KOPT-K1 (cell line): ENCODE measurements at regions not wholly inside any gene's neighbourhood (a gene's known extent, or its start where the extent isn't known, plus 50 kb on each side); places are given as distances from the start of the nearest gene placed in this dataset.

Source experiments
- H3K27ac ChIP-seq: fragments of 200-600 bp; sonication (generic); 2 replicates; pipeline ENCODE4 v1.5.1; 2016; ENCODE audit warnings: antibody characterized with exemption, mild to moderate bottlenecking, low read depth, low read length; ENCODE audit not compliant: poor library complexity, severe bottlenecking
- H3K36me3 ChIP-seq: fragments of 200-600 bp; sonication (generic); 2 replicates; pipeline ENCODE4 v1.5.1; 2017; ENCODE audit warnings: antibody characterized with exemption, mild to moderate bottlenecking, low read length, moderate library complexity; ENCODE audit not compliant: insufficient read depth
- H3K9me3 ChIP-seq: fragments of 200-600 bp; sonication (generic); 2 replicates; pipeline ENCODE4 v1.5.1; 2017; ENCODE audit warnings: antibody characterized with exemption, low read length, mild to moderate bottlenecking; ENCODE audit not compliant: insufficient read depth, poor library complexity, severe bottlenecking

DNA sequence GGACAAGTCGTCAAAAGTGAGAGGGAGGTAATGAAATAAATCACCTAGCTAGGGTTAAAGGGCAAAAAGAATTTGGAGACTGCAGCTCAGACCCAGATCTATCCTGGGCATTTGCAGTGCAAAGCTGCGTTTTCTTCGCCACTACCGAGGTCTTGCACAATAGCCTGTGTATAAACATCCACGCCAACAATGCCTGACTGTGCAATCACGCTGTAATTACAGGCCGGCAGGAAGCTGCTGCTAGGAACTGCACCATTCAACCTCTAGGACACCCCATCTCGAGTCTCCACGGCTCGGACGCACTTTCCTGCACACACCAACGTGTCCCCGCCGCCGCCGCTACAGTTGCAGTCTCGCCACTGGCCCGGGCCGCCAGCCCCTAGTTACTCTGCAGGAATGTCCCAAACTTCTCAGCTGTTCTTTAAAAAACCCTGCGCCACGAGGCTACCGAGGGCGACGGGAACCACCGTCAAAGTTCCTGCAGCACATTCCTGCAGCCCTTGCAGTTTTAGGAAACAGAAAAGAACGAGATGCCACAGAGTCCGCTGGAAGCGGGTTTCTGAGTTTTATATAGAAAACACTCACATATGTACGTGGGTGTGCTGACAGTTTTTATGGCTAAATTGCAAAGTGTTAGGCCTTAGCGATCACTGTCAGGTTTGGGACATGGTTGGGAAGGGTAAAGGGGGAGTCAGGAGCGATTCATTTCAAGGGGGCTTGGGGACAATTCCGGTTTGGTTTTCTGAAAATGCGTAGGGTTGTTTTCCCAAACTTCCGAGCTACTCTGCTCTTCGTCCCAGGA lies 65.6 kb upstream of the PTGR2 start:
- peak overlapping the region; percentile 93 for H3K27ac ChIP-seq
- no peaks in the 10 kb centered on the region for H3K9me3 ChIP-seq
- no peaks in the 10 kb centered on the region for H3K36me3 ChIP-seq

DNA sequence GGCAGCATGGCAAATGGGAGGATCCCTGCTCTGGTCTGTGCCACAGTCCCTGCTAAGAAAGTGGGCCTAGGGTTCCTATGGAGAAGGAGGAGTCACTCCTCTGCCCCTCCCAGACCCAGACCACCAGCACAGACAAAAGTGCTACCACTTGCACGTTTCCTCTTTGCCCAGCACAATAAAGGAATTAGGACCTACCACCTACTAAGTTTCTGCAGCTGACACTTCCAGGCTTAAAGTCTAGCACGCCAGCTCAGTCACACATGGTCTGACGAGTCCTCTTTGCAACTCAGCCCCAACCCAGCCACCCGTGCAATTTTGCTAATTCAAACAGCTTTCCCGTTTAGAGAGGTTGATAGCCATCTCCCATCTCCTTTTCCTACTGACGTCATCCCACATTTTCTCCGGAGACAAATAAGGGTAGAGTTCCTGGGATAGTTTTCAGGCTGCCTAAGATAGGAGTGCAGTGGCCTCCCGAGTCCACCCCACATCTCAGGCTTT lies 66.2 kb upstream of the PTGR2 start:
- Histone ChIP-seq H3K27ac (peak overlapping the region; percentile 93), H3K9me3 (no peaks in the 10 kb centered on the region)

DNA sequence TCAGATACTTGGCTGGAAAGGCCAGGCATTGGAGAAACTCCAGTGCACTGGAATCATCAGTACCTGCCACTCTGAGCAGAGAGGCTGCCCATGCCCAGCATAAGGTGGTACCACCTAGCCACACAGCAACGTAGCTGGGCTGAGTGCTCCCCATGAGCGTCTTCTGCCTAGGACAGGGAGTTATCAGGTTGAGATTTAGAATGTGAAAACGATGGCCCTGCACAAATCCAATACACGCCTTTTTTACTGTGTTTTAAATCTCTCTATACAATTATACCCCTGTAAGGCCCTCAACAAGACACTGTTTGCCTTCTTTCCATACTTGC lies 66.7 kb upstream of the PTGR2 start:
- H3K27ac ChIP-seq, result peak overlapping the region; percentile 93
- H3K9me3 ChIP-seq, result no peaks in the 10 kb centered on the region
- H3K36me3 ChIP-seq, result no peaks in the 10 kb centered on the region

More for the DNA sequence above, 66.2 kb upstream of the PTGR2 start:
- no peaks in the 10 kb centered on the region for H3K36me3 ChIP-seq

DNA sequence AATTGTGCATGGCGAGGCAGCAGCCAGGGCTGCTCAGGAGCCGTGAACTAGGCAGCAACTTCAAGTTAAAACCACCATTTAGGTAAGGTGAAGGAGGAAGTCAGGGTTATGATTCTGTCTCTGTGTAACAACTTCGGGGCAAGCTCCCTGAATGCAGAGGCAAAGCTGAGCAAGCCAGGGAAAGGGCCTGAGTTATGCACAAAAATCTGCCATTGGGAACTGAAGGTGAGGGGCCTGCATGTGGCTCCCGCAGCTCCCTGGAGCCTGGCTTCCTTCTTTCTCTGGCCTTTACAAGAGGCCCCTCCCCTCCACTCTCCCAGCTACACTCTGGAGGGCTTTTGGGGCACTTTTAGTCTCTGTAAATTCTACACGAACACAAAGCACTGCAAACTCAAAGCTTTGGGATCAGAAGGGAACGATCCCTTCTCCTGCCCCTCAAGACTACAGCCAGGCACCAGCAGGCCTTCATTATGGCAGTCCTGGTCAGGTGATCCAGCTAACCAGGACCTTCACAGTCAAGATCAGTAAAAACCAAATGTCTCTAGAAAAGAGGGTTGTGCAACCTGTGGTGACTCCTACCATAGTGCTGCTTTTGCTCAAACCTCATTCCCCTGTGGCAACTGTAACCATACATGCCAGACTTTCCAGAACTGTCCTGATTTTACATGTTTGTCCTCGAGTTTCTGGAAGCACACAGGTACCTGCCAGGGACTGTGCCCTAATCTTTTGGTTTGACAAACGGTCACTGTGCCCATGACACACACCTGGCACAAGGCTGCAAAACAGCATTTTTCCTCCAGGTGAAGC lies 67.2 kb upstream of the PTGR2 start:
- peak overlapping the region; percentile 93 for H3K27ac ChIP-seq
- H3K36me3 ChIP-seq, result no peaks in the 10 kb centered on the region
- H3K9me3 ChIP-seq, result no peaks in the 10 kb centered on the region

DNA sequence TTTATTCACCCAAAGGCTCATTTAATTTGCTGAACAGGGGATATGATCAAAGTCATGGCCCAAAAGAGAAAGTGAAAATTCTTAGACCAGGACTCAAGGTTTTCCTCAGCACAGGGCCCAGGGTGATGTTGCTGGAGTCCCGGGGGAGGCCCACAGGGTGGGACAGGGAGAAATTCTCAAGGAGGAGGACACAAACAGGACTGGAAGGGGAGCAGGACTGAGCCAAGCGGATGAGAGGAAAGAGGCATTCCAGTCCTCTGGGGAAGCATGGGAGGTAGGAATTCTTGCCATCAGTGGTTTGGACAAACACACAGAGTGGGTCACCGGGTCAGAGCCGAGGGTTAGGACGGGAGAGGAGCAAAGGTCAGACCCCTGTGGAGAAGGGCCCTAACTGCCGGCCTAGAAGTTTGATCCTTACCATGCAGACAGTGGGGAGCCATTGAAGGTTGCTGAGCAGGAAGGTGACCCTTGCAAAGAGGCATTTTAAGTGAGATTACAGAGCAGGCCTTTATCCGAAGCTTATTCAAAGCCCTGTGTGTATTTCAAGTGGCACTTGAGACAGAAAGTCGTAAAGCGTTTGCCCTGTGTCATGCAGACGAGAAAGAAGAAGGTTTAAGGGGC lies 68.4 kb upstream of the PTGR2 start:
- Histone ChIP-seq H3K9me3 (no peaks in the 10 kb centered on the region), H3K36me3 (no peaks in the 10 kb centered on the region), H3K27ac (no peak overlapping the region)

DNA sequence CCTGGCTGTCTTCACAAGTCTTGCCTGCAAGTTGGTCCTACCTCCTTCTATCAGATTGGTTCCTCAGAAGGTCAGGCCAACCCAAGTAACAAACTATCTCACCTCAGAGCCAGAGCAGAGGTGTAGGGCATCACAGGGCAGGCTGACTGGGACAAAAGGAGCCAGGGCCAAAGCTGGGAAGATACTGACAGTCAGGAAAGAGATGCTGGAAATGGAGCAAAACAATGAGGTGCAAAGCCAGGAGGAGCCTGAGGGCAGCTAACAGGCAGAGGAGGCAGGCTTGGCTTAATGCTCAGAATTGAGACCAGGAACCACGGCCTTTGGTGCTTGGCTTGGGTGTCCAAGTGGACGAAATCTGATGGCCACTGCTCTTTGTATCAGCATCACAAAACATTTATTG lies 68.4 kb upstream of the PNMA1 start:
- no peak overlapping the region for H3K27ac ChIP-seq
- no peaks in the 10 kb centered on the region for H3K9me3 ChIP-seq
- H3K36me3 ChIP-seq, result no peaks in the 10 kb centered on the region

DNA sequence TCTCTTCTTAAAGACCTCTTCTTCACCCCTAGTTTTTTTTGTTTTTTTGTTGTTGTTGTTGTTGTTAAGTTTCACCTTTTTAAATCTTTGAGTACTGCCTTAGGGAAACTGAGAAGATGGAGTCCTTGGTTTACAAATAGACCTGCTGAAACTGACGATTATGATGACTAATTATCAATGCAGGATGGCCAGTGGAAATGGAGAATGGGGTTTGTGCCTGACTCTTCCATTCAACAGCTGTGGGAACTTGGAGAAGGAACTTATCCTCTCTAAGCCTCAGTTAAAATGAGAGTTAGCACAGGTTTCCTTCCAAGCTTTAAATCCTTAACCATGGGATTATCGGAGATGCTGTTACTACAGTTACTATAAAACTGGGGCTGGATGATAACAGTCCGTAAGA lies 66.7 kb upstream of the PNMA1 start:
- Histone ChIP-seq H3K36me3 (no peaks in the 10 kb centered on the region), H3K9me3 (no peaks in the 10 kb centered on the region), H3K27ac (no peak overlapping the region)

DNA sequence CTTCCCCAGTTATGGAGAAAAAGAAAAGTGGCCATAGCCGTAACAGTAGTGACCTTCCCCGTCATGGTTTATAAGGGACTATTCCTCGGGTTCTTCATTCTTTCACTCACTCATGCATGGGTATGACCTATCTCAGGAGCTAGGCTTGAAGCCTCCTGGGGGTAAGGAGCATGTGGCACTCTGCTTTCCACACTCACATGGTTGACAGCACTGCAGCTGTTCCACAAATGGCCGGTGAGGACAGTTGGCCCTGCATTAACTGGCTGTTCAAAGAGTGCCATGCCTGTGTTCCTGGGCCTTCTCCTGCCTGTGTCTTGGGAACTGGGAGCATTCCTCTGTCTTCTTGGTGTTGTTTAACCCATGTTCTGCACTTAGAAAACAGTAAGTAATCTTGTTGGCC lies 66.2 kb upstream of the PNMA1 start:
- no peak overlapping the region for H3K27ac ChIP-seq

DNA sequence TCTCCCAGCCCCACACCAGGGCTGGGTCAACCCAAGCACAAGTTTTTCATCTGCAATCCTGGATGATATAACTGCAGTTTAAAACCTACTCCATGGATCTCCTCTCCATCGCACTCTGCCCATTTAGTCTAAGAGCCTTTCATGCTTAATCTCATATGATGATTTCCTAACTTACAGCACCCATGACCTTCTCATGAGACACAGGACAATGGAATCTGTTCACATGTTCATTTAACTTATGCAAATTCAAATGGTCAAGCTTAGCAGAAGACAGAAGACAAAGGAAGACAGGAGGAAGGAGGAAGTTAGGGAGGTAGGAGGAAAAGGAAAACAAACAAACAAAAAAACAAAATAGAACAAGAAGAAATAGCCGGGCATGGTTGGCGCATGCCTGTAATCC lies 64.6 kb upstream of the PNMA1 start:
- Histone ChIP-seq H3K9me3 (no peaks in the 10 kb centered on the region), H3K36me3 (no peaks in the 10 kb centered on the region), H3K27ac (no peak overlapping the region)

More for the DNA sequence above, 66.2 kb upstream of the PNMA1 start:
- Histone ChIP-seq H3K36me3 (no peaks in the 10 kb centered on the region), H3K9me3 (no peaks in the 10 kb centered on the region)

DNA sequence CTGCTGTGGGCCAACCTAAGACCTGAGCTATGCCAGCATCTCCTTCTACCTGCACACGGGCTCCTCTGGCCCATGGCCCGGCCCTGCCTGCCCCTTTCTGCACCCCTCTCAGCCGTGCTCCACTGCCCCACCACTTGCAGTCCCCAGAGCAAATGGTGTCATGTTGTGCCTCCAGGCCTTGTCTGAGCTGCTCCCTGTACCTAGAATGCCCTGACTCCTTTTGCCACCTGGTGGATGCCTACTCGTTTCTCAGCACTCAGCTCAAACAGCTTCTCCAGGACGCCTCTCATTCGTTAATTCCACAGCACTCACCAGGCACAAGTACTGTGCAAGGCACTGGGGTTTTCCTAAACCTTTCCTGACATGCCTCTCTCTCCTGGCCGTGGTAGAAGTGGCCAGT lies 63.2 kb upstream of the PNMA1 start:
- Histone ChIP-seq H3K9me3 (no peaks in the 10 kb centered on the region), H3K36me3 (no peaks in the 10 kb centered on the region), H3K27ac (no peak overlapping the region)

DNA sequence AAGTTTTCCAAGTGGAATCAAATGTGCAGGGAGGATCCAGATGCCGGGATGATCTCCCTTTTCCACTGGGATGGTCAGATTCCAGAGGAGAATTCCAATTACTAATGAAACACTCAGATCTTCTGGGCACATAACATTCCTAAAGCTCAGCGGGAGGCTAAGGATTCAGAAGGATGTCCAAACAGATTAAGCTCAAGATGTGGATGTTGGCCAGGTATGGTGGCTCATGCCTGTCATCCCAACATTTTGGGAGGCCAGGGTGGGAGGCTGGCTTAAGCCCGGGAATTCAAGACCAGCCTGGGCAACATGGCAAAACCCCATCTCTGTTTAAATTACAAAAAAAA lies 62.0 kb upstream of the PNMA1 start:
- no peaks in the 10 kb centered on the region for H3K9me3 ChIP-seq
- no peak overlapping the region for H3K27ac ChIP-seq
- no peaks in the 10 kb centered on the region for H3K36me3 ChIP-seq

DNA sequence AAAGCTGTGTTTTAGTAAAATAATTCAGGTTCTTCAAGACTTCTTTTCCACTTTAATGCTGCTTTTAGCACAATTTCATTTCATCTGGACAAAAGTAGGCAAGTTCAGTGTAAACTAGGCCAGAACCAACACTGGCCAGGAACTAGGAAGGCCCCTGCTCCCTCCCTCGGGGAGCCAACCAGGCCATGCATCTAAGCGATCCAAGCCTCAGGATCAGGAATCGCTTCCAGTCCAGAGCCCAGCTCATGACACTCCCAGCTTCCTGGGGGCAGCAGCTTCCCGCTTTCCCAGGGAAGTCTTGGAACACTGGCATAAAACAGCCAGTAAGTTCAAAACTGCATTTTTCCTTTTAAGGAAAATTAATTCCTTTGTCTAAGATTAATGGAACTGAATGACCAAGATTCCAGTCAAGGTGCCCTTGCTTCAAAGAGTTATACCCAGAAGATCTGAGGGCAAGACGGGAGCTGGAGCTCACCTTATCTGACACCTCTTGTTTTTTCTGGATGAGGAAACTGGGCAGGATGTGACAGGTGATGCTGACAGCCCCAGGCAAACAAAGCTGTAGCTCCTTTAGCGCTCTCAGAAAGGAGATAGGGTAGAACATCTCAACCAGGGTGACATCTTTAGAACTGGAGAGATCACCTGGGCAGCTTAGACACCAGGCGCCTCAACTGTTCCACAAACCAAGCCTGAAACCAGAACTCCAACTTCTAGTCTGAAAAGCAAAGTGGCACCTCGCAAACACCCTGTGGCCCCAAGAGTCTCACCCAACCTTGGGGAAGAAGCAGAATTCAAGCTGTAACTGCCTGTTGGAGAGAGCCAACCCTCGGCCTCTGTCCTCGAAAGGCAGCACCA lies 61.4 kb upstream of the PNMA1 start:
- no peak overlapping the region for H3K27ac ChIP-seq
- no peaks in the 10 kb centered on the region for H3K9me3 ChIP-seq
- H3K36me3 ChIP-seq, result no peaks in the 10 kb centered on the region

DNA sequence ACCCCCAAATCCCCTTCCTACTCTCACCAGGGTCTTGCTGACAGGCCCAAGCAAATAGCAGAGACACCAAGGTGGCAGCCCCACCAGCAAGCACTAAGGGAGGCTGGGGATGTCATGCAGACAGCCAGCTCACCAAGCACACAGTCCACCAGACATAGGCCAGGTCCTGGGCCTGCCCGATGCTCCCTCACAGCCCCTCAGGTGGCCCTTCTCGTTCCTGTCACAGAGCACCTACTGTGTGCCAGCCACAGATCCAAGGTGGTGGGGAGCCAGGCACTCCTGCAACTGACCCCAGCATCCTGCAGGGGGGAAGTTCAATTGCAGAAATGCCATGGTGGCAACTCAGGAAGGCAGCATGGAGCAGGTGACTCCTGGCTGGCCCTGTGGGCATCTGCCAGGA lies 60.5 kb upstream of the PNMA1 start:
- H3K27ac ChIP-seq, result peak overlapping the region; percentile 14
- H3K36me3 ChIP-seq, result no peaks in the 10 kb centered on the region
- H3K9me3 ChIP-seq, result no peaks in the 10 kb centered on the region

DNA sequence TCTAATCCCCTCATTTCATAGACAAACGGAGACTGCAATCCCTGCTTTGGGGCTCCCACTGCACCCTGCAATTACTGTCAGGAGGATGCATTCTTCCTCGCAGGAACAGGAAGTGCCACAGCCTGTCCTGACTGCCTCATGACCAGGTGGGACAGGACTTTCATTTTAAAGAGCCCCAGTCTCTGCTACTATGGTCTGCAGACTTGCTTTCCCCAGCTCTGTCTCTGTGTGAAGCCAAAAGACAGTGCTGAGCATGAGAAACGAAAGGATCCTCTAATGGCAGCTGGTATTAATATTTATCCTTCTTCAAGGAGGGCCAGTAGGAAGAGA lies 60.0 kb upstream of the PNMA1 start:
- Histone ChIP-seq H3K27ac (peak overlapping the region; percentile 14), H3K9me3 (no peaks in the 10 kb centered on the region), H3K36me3 (no peaks in the 10 kb centered on the region)
